ENCODE measurements at regions not wholly inside any gene's neighbourhood (a gene's known extent, or its start where the extent isn't known, plus 50 kb on each side); places are given as distances from the start of the nearest gene placed in this dataset.

DNA sequence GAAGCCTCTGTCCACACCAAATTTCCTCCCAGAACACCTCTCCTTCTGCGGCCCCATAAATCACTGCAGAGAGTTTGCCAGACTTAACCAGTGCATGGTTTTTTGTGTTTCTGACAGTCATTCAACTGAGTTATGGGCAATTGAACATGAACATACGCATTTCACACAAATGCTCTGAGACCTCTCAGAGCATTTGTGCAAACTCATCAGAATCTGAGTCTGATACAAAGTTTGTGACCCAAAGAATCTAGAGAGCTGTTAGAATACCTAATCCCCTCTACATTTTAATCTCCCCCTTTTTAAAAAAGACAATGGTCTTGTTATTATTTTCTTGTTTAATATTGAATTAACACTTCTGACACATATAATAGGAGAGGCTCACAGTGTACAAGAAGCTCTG lies 416.9 kb upstream of the SMARCA2 start:
- no peak for TF ChIP-seq EZH2 (IDR thresholded peaks at IDR 0.05; ENCODE audit: borderline replicate concordance, low read length)
- TF ChIP-seq, protein P1, sequence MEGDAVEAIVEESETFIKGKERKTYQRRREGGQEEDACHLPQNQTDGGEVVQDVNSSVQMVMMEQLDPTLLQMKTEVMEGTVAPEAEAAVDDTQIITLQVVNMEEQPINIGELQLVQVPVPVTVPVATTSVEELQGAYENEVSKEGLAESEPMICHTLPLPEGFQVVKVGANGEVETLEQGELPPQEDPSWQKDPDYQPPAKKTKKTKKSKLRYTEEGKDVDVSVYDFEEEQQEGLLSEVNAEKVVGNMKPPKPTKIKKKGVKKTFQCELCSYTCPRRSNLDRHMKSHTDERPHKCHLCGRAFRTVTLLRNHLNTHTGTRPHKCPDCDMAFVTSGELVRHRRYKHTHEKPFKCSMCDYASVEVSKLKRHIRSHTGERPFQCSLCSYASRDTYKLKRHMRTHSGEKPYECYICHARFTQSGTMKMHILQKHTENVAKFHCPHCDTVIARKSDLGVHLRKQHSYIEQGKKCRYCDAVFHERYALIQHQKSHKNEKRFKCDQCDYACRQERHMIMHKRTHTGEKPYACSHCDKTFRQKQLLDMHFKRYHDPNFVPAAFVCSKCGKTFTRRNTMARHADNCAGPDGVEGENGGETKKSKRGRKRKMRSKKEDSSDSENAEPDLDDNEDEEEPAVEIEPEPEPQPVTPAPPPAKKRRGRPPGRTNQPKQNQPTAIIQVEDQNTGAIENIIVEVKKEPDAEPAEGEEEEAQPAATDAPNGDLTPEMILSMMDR (IDR thresholded peaks at IDR 0.05; ENCODE audit: low read length) = no peak

All from OCI-LY1 (cell line).